Neural progenitor cell (in vitro differentiated cells): ENCODE measurements at regions not wholly inside any gene's neighbourhood (a gene's known extent, or its start where the extent isn't known, plus 50 kb on each side); places are given as distances from the start of the nearest gene placed in this dataset.

Experiments used
- DNase-seq: peaks from one replicate; pipeline ENCODE4 v3.0.0-alpha.2; 2016; ENCODE audit warnings: low spot score
- H2AFZ ChIP-seq: fragments of 200-600 bp; sonication (generic); replicated peaks from 2 replicates; pipeline ENCODE4 v1.6.1; 2016; ENCODE audit warnings: antibody characterized with exemption
- H3F3A ChIP-seq: fragments of 200-600 bp; sonication (generic); 2 replicates; pipeline ENCODE4 v1.6.1; 2016; ENCODE audit warnings: antibody characterized with exemption, low read depth
- H3K27ac ChIP-seq: fragments of 200-600 bp; sonication (generic); 2 replicates; pipeline ENCODE4 v1.5.1; 2016; ENCODE audit warnings: mild to moderate bottlenecking
- H3K27me3 ChIP-seq: fragments of 200-600 bp; sonication (generic); 2 replicates; pipeline ENCODE4 v1.6.1; 2016; ENCODE audit warnings: mild to moderate bottlenecking, moderate library complexity
- H3K36me3 ChIP-seq: fragments of 200-600 bp; sonication (generic); 2 replicates; pipeline ENCODE4 v1.5.1; 2016
- H3K4me1 ChIP-seq: fragments of 200-600 bp; sonication (generic); 2 replicates; pipeline ENCODE4 v1.6.1; 2016; ENCODE audit warnings: mixed run types
- H3K4me2 ChIP-seq: fragments of 200-600 bp; sonication (generic); 2 replicates; pipeline ENCODE4 v1.6.1; 2016
- H3K4me3 ChIP-seq: fragments of 200-600 bp; sonication (generic); 2 replicates; pipeline ENCODE4 v1.5.1; 2016
- H3K79me2 ChIP-seq: fragments of 200-600 bp; sonication (generic); 2 replicates; pipeline ENCODE4 v1.6.1; 2016; ENCODE audit warnings: low read depth
- H3K9ac ChIP-seq: fragments of 200-600 bp; sonication (generic); 2 replicates; pipeline ENCODE4 v1.6.1; 2016
- H3K9me3 ChIP-seq: fragments of 200-600 bp; sonication (generic); 2 replicates; pipeline ENCODE4 v1.5.1; 2016; ENCODE audit warnings: low read depth
- H4K20me1 ChIP-seq: fragments of 200-600 bp; sonication (generic); 2 replicates; pipeline ENCODE4 v1.6.1; 2016; ENCODE audit warnings: low read depth
- H3K27ac Mint-ChIP-seq: 3 replicates; pipeline ENCODE4 v1.8.0; 2021; ENCODE audit warnings: mixed read lengths
- H3K27me3 Mint-ChIP-seq: 2 replicates; pipeline ENCODE4 v1.8.0; 2022; ENCODE audit warnings: low read depth, mild to moderate bottlenecking, inconsistent platforms, moderate library complexity, mixed read lengths; ENCODE audit not compliant: insufficient read depth
- H3K36me3 Mint-ChIP-seq: 3 replicates; pipeline ENCODE4 v1.8.0; 2021; ENCODE audit warnings: mixed read lengths
- H3K4me1 Mint-ChIP-seq: 3 replicates; pipeline ENCODE4 v1.8.0; 2021; ENCODE audit warnings: mixed read lengths
- H3K4me3 Mint-ChIP-seq: 3 replicates; pipeline ENCODE4 v1.8.0; 2021; ENCODE audit warnings: mild to moderate bottlenecking, moderate library complexity, mixed read lengths
- H3K9me3 Mint-ChIP-seq: 3 replicates; pipeline ENCODE4 v1.8.0; 2020; ENCODE audit warnings: mixed read lengths
- CTCF ChIP-seq: fragments of 200-600 bp; sonication (generic); IDR thresholded peaks from 2 replicates; pipeline ENCODE4 v1.5.1; 2017; ENCODE audit warnings: antibody characterized with exemption, mild to moderate bottlenecking
- EZH2 ChIP-seq: fragments of 200-600 bp; sonication (generic); IDR thresholded peaks from 2 replicates; pipeline ENCODE4 v1.6.1; 2017; ENCODE audit warnings: antibody characterized with exemption, mild to moderate bottlenecking, moderate library complexity
- EZH2phosphoT487 ChIP-seq: fragments of 200-600 bp; sonication (generic); IDR thresholded peaks from 2 replicates; pipeline ENCODE4 v1.6.1; 2017; ENCODE audit warnings: antibody characterized with exemption

- peaks cover 10% of the 10 kb centered on the region for H3K9me3 Mint-ChIP-seq
- no peak overlapping the region for H3K4me3 Mint-ChIP-seq
- H3K4me2 ChIP-seq = no peak overlapping the region
- H3F3A ChIP-seq = no peaks in the 10 kb centered on the region
- no peaks in the 10 kb centered on the region for H3K4me1 ChIP-seq
- H3K9ac ChIP-seq = no peak overlapping the region
- no peaks in the 10 kb centered on the region for H3K27me3 Mint-ChIP-seq
- H3K27ac Mint-ChIP-seq = no peak overlapping the region
- no peak overlapping the region for H3K4me3 ChIP-seq
- DNase-seq = no peak
- H3K36me3 ChIP-seq = no peaks in the 10 kb centered on the region
- no peak overlapping the region for H3K27ac ChIP-seq
- no peaks in the 10 kb centered on the region for H4K20me1 ChIP-seq
- peaks cover 12% of the 10 kb centered on the region for H3K4me1 Mint-ChIP-seq
- peaks cover 28% of the 10 kb centered on the region for H3K36me3 Mint-ChIP-seq
- no peaks in the 10 kb centered on the region for H3K27me3 ChIP-seq
- no peaks in the 10 kb centered on the region for H3K79me2 ChIP-seq
- TF ChIP-seq EZH2phosphoT487 = no peak
- no peak for TF ChIP-seq CTCF
- H3K9me3 ChIP-seq = no peaks in the 10 kb centered on the region
- H2AFZ ChIP-seq = no peak overlapping the region
Measured at GRCh38 chr13:73883162-73883561, 251.0 kb downstream of the KLF12 start.

GRCh38 chr13:73880365-73880764 lies 253.8 kb downstream of the KLF12 start:
- no peak overlapping the region for H3K27ac Mint-ChIP-seq

GRCh38 chr13:73879346-73880015 lies 254.7 kb downstream of the KLF12 start:
- no peaks in the 10 kb centered on the region for H4K20me1 ChIP-seq
- H2AFZ ChIP-seq = no peak overlapping the region
- DNase-seq = no peak
- H3K4me1 Mint-ChIP-seq = peaks cover 4% of the 10 kb centered on the region
- H3K27ac ChIP-seq = no peak overlapping the region
- H3K4me1 ChIP-seq = no peaks in the 10 kb centered on the region
- H3K36me3 ChIP-seq = no peaks in the 10 kb centered on the region
- H3K27ac Mint-ChIP-seq = peak overlapping the region; percentile 12
- no peaks in the 10 kb centered on the region for H3K9me3 ChIP-seq
- no peaks in the 10 kb centered on the region for H3K27me3 ChIP-seq
- no peaks in the 10 kb centered on the region for H3F3A ChIP-seq
- H3K4me3 Mint-ChIP-seq = no peak overlapping the region
- no peak overlapping the region for H3K4me2 ChIP-seq
- peaks cover 14% of the 10 kb centered on the region for H3K9me3 Mint-ChIP-seq
- no peaks in the 10 kb centered on the region for H3K27me3 Mint-ChIP-seq
- no peaks in the 10 kb centered on the region for H3K79me2 ChIP-seq
- no peak for TF ChIP-seq EZH2
- TF ChIP-seq CTCF = no peak
- TF ChIP-seq EZH2phosphoT487 = no peak
- no peak overlapping the region for H3K4me3 ChIP-seq
- peaks cover 12% of the 10 kb centered on the region for H3K36me3 Mint-ChIP-seq
- H3K9ac ChIP-seq = no peak overlapping the region

More at GRCh38 chr13:73880365-73880764, 253.8 kb downstream of the KLF12 start:
- Histone ChIP-seq H3K4me2 (no peak overlapping the region), H3K27ac (no peak overlapping the region), H2AFZ (no peak overlapping the region), H3K9me3 (no peaks in the 10 kb centered on the region), H3K9ac (no peak overlapping the region), H3K4me3 (no peak overlapping the region), H3K36me3 (no peaks in the 10 kb centered on the region), H3K4me1 (no peaks in the 10 kb centered on the region), H3F3A (no peaks in the 10 kb centered on the region), H4K20me1 (no peaks in the 10 kb centered on the region), H3K27me3 (no peaks in the 10 kb centered on the region), H3K79me2 (no peaks in the 10 kb centered on the region)
- Mint-ChIP-seq H3K27me3 (no peaks in the 10 kb centered on the region), H3K36me3 (peaks cover 16% of the 10 kb centered on the region), H3K4me1 (peaks cover 4% of the 10 kb centered on the region), H3K4me3 (no peak overlapping the region), H3K9me3 (peaks cover 14% of the 10 kb centered on the region)
- no peak for TF ChIP-seq CTCF
- TF ChIP-seq EZH2phosphoT487 = no peak
- TF ChIP-seq EZH2 = no peak
- DNase-seq = no peak
